K562 (cell line): ENCODE measurements at regions not wholly inside any gene's neighbourhood (a gene's known extent, or its start where the extent isn't known, plus 50 kb on each side); places are given as distances from the start of the nearest gene placed in this dataset.
A peak's percentile ranks its signal among the peaks of the same experiment; 100 is the strongest.

Experiments used
- ADNP ChIP-seq: fragments of 200-800 bp; sonication (Bioruptor generic); IDR thresholded peaks from 2 replicates; pipeline ENCODE4 v1.6.1; 2016; ENCODE audit warnings: missing genetic modification characterization, missing compliant biosample characterization
- BMI1 ChIP-seq: fragments of 150-350 bp; IDR thresholded peaks from 2 replicates; pipeline ENCODE4 v1.6.1; 2014; ENCODE audit warnings: low read length
- CAMTA2 ChIP-seq: fragments of 250-450 bp; sonication (Bioruptor Pico); conservative IDR thresholded peaks from 2 replicates; pipeline ENCODE4 v1.5.1; 2022
- CBFA2T3 ChIP-seq: fragments of 450-650 bp; IDR thresholded peaks from 2 replicates; pipeline ENCODE4 v1.6.1; 2017
- ELF1 ChIP-seq: fragments of 200-800 bp; sonication (Bioruptor generic); IDR thresholded peaks from 2 replicates; pipeline ENCODE4 v1.6.1; 2016; ENCODE audit warnings: missing genetic modification characterization, missing compliant biosample characterization
- HDGF ChIP-seq: fragments of 450-650 bp; IDR thresholded peaks from 2 replicates; pipeline ENCODE4 v1.6.1; 2016
- MAZ ChIP-seq, 2 experiments: fragments of 450-650 bp in 1 of 2; sonication (generic) in 1 of 2; formaldehyde crosslinking; IDR thresholded peaks in 1 of 2; conservative IDR thresholded peaks in 1 of 2; 2 replicates each; pipeline versions ENCODE4 v1.4.0 to v1.5.0; 2020; ENCODE audit warnings: mild to moderate bottlenecking in 1 of 2, missing genetic modification reagents in 1 of 2
- MTA3 ChIP-seq: fragments of 450-650 bp; formaldehyde crosslinking; IDR thresholded peaks from 2 replicates; pipeline ENCODE4 v1.6.1; 2017; ENCODE audit warnings: mild to moderate bottlenecking, borderline replicate concordance
- NFIC ChIP-seq: fragments of 450-650 bp; IDR thresholded peaks from 2 replicates; pipeline ENCODE4 v1.6.1; 2017; ENCODE audit warnings: mild to moderate bottlenecking, inconsistent platforms
- PHF20 ChIP-seq: fragments of 450-650 bp; IDR thresholded peaks from 2 replicates; pipeline ENCODE4 v1.6.1; 2018; ENCODE audit not compliant: partially characterized antibody
- SNIP1 ChIP-seq: fragments of 450-650 bp; IDR thresholded peaks from 2 replicates; pipeline ENCODE4 v1.7.1; 2017; ENCODE audit warnings: low read depth, mild to moderate bottlenecking
- ZBTB12 ChIP-seq: fragments of 250-450 bp; sonication (Bioruptor Pico); IDR thresholded peaks from 2 replicates; pipeline ENCODE4 v1.4.0; 2020
- ZNF444 ChIP-seq: fragments of 250-450 bp; sonication (Bioruptor Pico); IDR thresholded peaks from 2 replicates; pipeline ENCODE4 v1.4.0; 2020; ENCODE audit warnings: mild to moderate bottlenecking, moderate library complexity
- TF ChIP-seq, protein P1 (sequence below), 2 experiments: fragments of 450-650 bp in 1 of 2; sonication (generic) in 1 of 2; formaldehyde crosslinking in 1 of 2; IDR thresholded peaks; 2 replicates each; pipeline versions ENCODE4 v1.7.1 to v1.9.0; 2016 to 2022; ENCODE audit warnings: inconsistent platforms in 1 of 2, mild to moderate bottlenecking in 1 of 2, missing genetic modification reagents in 1 of 2
- TF ChIP-seq, protein P2 (sequence below), 3 experiments: fragments of 200-800 bp in 1 of 3; sonication (Bioruptor generic) in 1 of 3; sonication (generic) in 1 of 3; formaldehyde crosslinking in 1 of 3; IDR thresholded peaks; 2 replicates each; pipeline versions ENCODE4 v1.6.1 to v1.8.0; 2016 to 2022; ENCODE audit warnings: mild to moderate bottlenecking in 2 of 3, missing compliant biosample characterization in 2 of 3, missing genetic modification characterization in 2 of 3, missing genetic modification reagents in 1 of 3
- TF ChIP-seq, protein P3 (sequence below), 3 experiments: IDR thresholded peaks in 2 of 3; conservative IDR thresholded peaks in 1 of 3; 2 replicates each; pipeline ENCODE4 v1.5.1; 2011 to 2012; ENCODE audit warnings: low read length in 3 of 3, mild to moderate bottlenecking in 3 of 3, control low read depth in 2 of 3, improper control_type of control experiment in 1 of 3, inconsistent platforms in 1 of 3, low read depth in 1 of 3, mixed read lengths in 1 of 3, moderate library complexity in 1 of 3; ENCODE audit not compliant: insufficient read depth in 2 of 3

DNA sequence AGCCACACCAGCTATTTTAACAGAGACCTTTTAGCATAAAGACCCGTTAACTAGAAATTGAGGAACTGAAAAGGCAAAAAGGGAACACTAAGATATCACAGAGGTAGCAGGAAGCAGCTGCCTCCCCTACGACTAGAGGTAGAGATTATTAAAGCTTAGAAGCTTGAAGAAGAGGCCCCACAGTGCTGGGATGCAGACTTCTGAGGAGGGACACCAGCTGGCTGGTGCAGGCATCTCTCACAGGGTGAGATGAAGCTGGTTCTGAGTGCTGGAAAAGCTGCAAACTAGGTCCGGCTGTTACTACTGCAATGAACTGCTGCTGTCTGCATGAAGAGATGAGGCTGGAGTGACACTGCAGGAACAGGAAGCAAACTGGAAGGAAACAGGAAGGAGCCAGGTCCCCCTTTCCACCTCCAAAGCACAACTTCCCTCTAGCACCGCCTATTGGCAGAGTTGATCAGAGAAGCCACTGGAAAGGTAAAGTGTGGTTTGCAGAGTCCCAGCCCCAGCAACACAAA lies 61.2 kb upstream of the MRPS9 start (continued):
- TF ChIP-seq, protein P1, sequence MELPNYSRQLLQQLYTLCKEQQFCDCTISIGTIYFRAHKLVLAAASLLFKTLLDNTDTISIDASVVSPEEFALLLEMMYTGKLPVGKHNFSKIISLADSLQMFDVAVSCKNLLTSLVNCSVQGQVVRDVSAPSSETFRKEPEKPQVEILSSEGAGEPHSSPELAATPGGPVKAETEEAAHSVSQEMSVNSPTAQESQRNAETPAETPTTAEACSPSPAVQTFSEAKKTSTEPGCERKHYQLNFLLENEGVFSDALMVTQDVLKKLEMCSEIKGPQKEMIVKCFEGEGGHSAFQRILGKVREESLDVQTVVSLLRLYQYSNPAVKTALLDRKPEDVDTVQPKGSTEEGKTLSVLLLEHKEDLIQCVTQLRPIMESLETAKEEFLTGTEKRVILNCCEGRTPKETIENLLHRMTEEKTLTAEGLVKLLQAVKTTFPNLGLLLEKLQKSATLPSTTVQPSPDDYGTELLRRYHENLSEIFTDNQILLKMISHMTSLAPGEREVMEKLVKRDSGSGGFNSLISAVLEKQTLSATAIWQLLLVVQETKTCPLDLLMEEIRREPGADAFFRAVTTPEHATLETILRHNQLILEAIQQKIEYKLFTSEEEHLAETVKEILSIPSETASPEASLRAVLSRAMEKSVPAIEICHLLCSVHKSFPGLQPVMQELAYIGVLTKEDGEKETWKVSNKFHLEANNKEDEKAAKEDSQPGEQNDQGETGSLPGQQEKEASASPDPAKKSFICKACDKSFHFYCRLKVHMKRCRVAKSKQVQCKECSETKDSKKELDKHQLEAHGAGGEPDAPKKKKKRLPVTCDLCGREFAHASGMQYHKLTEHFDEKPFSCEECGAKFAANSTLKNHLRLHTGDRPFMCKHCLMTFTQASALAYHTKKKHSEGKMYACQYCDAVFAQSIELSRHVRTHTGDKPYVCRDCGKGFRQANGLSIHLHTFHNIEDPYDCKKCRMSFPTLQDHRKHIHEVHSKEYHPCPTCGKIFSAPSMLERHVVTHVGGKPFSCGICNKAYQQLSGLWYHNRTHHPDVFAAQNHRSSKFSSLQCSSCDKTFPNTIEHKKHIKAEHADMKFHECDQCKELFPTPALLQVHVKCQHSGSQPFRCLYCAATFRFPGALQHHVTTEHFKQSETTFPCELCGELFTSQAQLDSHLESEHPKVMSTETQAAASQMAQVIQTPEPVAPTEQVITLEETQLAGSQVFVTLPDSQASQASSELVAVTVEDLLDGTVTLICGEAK (IDR thresholded peaks at IDR 0.05): peak; percentile 84
- TF ChIP-seq, protein P1 (CRISPR knock-in tag; IDR thresholded peaks at IDR 0.05): no peak
- TF ChIP-seq CAMTA2 (CRISPR knock-in tag) (no peak), MAZ (CRISPR knock-in tag; conservative IDR thresholded peaks at IDR 0.05 in 1 of 2, IDR thresholded peaks at IDR 0.05 in 1 of 2) (peak in 1 of 2 experiments; percentile 32; a peak in 1 of 4 replicates), BMI1 (no peak), MTA3 (no peak), NFIC (no peak), ZBTB12 (CRISPR knock-in tag) (no peak), CBFA2T3 (no peak), ADNP (tag) (no peak), SNIP1 (no peak), PHF20 (peak; percentile 41), ELF1 (peak; percentile 37; the same call in 1 of the 2 replicates), ZNF444 (CRISPR knock-in tag) (no peak), HDGF (no peak)
- TF ChIP-seq, protein P2, sequence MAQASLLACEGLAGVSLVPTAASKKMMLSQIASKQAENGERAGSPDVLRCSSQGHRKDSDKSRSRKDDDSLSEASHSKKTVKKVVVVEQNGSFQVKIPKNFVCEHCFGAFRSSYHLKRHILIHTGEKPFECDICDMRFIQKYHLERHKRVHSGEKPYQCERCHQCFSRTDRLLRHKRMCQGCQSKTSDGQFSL (CRISPR knock-in tag; IDR thresholded peaks at IDR 0.05): no peak
- TF ChIP-seq, protein P2 (tag; IDR thresholded peaks at IDR 0.05): no peak
- TF ChIP-seq, protein P3, sequence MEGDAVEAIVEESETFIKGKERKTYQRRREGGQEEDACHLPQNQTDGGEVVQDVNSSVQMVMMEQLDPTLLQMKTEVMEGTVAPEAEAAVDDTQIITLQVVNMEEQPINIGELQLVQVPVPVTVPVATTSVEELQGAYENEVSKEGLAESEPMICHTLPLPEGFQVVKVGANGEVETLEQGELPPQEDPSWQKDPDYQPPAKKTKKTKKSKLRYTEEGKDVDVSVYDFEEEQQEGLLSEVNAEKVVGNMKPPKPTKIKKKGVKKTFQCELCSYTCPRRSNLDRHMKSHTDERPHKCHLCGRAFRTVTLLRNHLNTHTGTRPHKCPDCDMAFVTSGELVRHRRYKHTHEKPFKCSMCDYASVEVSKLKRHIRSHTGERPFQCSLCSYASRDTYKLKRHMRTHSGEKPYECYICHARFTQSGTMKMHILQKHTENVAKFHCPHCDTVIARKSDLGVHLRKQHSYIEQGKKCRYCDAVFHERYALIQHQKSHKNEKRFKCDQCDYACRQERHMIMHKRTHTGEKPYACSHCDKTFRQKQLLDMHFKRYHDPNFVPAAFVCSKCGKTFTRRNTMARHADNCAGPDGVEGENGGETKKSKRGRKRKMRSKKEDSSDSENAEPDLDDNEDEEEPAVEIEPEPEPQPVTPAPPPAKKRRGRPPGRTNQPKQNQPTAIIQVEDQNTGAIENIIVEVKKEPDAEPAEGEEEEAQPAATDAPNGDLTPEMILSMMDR (IDR thresholded peaks at IDR 0.05 in 2 of 3, conservative IDR thresholded peaks at IDR 0.05 in 1 of 3; ENCODE audit: insufficient read depth in 2 of 3, low read depth in 1 of 3, low read length in 3 of 3): peak; percentile 48 to 58 (median 51)
